Astrocyte of the hippocampus (primary cell): ENCODE measurements at regions not wholly inside any gene's neighbourhood (a gene's known extent, or its start where the extent isn't known, plus 50 kb on each side); places are given as distances from the start of the nearest gene placed in this dataset.

ENCODE experiments used
- DNase-seq: peaks from one replicate; pipeline ENCODE4 v3.0.0; 2011; ENCODE audit warnings: low read depth, low spot score

DNA sequence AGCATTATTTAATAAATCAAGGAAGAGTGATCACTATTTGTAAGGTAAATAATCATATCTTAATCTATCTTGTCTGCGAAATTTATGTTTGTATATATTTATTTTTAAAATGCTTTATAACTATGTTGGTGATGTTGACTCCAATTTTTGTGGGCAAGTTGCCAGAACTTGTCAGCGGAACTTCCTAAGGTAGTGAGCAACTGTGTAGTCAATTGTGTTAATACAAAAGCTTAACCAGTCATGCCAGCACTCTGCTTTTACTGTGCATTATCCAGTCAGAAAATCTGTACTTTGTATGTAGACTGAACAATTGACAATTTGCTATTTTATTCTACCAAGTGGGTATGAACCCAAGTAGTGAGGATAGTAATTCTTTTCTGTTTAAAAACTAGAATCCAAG, 61.9 kb upstream of the RND3 start:
- DNase-seq: no peak

DNA sequence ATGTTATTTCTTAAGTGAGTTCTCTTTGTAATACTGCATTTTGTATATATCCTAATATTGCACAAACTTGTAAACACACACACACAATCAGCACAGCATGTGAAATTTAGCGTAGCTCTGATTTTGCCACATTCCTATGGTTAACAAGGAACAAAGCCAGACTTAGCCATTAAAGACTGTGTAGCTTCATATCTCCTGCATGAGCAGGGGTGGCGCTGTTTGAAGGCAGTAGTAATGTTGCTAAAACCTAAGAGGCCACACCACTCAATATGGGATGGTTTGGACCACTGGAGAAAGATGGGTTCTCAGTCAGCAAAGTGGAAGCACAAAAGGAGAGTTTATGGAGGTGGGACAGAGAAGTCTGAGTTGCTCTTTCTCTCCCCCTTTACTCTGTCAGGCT, 61.1 kb upstream of the RND3 start:
- DNase-seq: peak; percentile 54

DNA sequence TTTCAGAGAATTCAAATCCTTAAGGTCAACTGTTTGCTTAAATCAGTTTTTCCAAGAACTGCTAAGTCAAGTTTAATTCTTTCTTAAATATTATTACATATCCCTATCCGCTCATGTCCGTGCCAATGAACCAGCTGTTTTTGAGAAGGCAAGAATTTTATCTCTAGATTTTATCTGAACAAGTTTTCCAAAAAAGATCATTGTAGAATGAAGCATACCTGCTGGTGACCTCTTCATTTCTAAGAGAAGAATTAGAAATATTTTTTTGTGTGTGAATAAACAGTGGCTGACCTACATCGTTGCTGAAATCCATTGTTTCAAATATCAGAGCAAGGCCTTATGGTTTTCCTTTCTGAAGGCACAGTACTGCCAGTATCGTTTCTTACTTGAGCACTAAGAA, 58.4 kb upstream of the RND3 start:
- DNase-seq: no peak

- DNase-seq: no peak
These were observed 57.3 kb upstream of the RND3 start for GRCh38 chr2:150544731-150545130.

DNA sequence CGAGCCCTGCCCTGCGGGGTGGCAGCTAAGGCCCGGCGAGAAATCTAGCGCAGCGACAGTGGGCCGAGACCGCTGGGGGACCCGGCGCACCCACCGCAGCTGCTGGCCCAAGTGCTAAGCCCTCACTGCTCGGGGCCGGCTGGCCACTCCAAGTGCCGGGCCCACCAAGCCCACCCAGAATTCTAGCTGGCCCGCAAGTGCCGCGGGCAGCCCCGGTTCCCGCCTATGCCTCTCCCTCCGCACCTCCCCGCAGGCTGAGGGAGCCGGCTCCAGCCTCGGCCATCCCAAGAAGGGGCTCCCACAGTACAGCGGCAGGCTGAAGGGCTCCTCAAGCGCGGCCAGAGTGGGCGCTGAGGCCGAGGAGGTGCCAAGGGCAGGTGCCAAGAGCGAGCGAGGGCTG, 55.2 kb upstream of the RND3 start:
- no peak for DNase-seq

DNA sequence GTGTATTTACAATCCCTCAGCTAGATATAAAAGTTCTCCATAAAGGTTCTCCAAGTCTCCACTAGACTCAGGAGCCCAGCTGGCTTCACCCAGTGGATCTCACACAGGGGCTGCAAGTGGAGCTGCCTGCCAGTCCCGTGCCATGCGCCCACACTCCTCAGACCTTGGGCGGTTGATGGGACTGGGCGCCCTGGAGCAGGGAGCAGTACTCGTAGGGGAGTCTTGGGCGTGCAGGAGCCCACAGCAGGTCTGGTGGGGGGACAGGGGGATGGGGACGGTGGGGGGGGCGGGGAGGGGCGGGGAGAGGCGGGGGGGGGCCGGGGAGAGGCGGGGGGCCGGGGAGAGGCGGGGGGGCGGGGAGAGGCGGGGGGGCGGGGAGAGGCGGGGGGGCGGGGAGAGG, 54.7 kb upstream of the RND3 start:
- DNase-seq: no peak

- DNase-seq: no peak
These were observed 51.3 kb upstream of the RND3 start for GRCh38 chr2:150538651-150539201.
